ENCODE measurements at regions not wholly inside any gene's neighbourhood (a gene's known extent, or its start where the extent isn't known, plus 50 kb on each side); places are given as distances from the start of the nearest gene placed in this dataset.

DNA sequence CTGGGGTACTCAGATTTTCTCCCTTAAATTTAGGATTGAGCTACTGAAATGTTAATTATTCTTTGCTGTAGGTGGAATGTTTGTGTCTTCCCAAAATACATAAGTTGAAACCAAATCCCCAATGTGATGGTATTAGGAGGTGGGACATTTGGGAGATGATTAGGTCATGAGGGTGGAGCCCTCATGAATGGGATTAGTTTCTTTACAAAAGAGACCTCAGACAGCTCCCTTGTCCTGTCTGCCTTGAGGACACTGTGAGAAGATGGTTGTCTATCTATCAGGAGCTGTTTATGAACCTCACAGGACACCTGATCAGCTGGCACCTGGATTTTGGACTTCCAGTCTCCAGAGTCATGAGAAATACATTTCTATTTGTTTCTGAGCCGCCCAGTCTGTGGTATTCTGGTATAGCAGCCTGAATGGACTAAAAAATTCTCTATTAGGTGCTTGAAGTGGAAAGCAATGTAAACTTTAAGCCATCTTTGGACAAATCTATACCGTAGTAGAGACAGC is 99.2 kb upstream of the UXS1 start:
- no peaks in the 10 kb centered on the region for H3K36me3 Mint-ChIP-seq (ENCODE audit: low read depth)
- no peak for DNase-seq
- H3K9me3 Mint-ChIP-seq = no peaks in the 10 kb centered on the region
- no peak overlapping the region for H3K4me3 Mint-ChIP-seq
- POLR2A ChIA-PET = no interaction called here
- H3K4me1 Mint-ChIP-seq (ENCODE audit: low read depth) = no peaks in the 10 kb centered on the region
- peaks cover 2% of the 10 kb centered on the region for H3K27me3 Mint-ChIP-seq
- intact Hi-C loops (cut with micrococcal nuclease) = no loop called here
- no peak overlapping the region for H3K27ac Mint-ChIP-seq
- TF ChIP-seq, protein P1, sequence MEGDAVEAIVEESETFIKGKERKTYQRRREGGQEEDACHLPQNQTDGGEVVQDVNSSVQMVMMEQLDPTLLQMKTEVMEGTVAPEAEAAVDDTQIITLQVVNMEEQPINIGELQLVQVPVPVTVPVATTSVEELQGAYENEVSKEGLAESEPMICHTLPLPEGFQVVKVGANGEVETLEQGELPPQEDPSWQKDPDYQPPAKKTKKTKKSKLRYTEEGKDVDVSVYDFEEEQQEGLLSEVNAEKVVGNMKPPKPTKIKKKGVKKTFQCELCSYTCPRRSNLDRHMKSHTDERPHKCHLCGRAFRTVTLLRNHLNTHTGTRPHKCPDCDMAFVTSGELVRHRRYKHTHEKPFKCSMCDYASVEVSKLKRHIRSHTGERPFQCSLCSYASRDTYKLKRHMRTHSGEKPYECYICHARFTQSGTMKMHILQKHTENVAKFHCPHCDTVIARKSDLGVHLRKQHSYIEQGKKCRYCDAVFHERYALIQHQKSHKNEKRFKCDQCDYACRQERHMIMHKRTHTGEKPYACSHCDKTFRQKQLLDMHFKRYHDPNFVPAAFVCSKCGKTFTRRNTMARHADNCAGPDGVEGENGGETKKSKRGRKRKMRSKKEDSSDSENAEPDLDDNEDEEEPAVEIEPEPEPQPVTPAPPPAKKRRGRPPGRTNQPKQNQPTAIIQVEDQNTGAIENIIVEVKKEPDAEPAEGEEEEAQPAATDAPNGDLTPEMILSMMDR (IDR thresholded peaks at IDR 0.05) = no peak
- CTCF ChIA-PET = interaction anchor here (0.9 kb wide), 1 partner anchor 251 kb away, joined by 3 read pairs; no protein-coding TSS in a partner anchor
- ATAC-seq = no peak

DNA sequence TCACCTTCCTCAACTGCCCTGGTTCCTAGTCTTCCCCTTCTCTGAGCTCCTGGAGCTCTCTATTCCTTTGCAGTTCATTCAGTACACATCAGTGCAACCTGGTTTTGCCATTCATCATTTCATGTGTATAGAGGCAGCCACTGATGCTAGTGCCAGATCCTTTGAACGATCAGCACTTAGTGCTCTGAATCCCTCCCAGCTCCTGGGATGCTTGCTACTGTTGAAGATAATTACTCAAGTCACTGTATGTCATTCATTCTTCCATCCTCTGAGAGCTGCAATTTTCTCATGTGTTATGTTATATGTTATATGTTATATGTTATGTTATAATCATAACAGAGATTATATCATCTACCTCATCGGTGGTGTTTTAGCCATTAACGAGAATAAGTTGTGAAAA is 98.5 kb upstream of the UXS1 start:
- ATAC-seq (no peak), DNase-seq (no peak)
- no peaks in the 10 kb centered on the region for H3K36me3 Mint-ChIP-seq (ENCODE audit: low read depth)
- ChIA-PET POLR2A (no interaction called here), CTCF (interaction anchor here (0.9 kb wide), 1 partner anchor 251 kb away, joined by 3 read pairs; no protein-coding TSS in a partner anchor)
- no peak overlapping the region for H3K27ac Mint-ChIP-seq
- H3K4me3 Mint-ChIP-seq = no peak overlapping the region
- no peaks in the 10 kb centered on the region for H3K4me1 Mint-ChIP-seq (ENCODE audit: low read depth)
- H3K27me3 Mint-ChIP-seq = no peaks in the 10 kb centered on the region
- TF ChIP-seq, protein P1 (IDR thresholded peaks at IDR 0.05) = no peak
- no peaks in the 10 kb centered on the region for H3K9me3 Mint-ChIP-seq
- intact Hi-C loops (cut with micrococcal nuclease) = no loop called here

DNA sequence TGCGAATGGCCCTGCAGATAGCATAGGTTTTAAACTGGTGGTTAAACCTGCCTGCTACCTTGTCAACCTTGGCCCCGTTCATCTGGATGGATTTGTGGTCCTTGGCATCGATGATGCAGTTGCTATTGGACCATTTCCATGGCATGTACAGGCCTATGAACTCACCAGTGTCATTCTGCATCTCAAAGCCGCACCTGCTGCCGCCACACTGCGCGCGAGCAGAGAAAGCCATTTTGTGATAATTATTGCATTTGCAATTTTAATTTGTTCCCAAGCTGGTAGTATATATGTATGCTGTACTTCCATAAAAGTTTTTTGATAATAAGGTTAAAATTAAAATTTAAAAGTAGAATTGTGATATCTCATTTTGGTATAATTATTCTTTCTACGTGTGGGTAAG is 94.8 kb upstream of the UXS1 start:
- intact Hi-C loops (cut with micrococcal nuclease) = no loop called here
- no peak overlapping the region for H3K4me3 Mint-ChIP-seq
- ATAC-seq (no peak), DNase-seq (no peak)
- TF ChIP-seq, protein P1 (IDR thresholded peaks at IDR 0.05) = no peak
- H3K36me3 Mint-ChIP-seq (ENCODE audit: low read depth) = no peaks in the 10 kb centered on the region
- CTCF ChIA-PET = no interaction called here
- H3K4me1 Mint-ChIP-seq (ENCODE audit: low read depth) = no peaks in the 10 kb centered on the region
- H3K27me3 Mint-ChIP-seq = no peaks in the 10 kb centered on the region
- POLR2A ChIA-PET = no interaction called here
- H3K27ac Mint-ChIP-seq = no peak overlapping the region
- no peaks in the 10 kb centered on the region for H3K9me3 Mint-ChIP-seq

DNA sequence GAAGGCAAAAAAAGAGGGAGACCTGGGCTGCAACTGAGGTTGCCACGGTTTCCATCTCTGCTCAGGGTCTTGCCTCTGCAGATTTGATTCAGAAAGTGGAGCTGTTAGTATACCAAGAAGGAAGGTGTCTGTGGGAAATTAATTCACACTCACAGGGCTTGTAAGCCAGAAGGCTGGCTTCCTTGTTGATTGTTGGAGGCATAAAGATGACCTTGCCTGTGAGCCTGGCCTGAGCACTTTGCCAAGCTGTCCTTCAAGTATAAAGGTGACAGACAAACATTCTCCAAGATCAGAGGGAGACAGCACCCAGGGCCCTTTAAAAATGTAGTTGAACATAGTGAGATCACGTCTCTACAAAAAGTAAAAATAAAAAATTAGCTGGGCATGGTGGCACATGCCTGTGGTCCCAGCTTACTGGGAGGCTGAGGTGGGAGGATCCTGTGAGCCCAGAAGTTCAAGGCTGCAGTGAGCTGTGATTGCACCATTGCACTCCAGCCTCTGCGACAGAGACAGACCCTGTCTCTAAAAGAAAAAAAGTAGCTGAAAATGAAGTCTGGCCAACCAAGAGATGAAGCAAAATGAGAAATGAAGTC is 91.2 kb upstream of the UXS1 start:
- intact Hi-C loops (cut with micrococcal nuclease) = no loop called here
- H3K4me3 Mint-ChIP-seq = no peak overlapping the region
- ChIA-PET CTCF (interaction anchor here (1.1 kb wide), 1 partner anchor 298 kb away, joined by 4 read pairs; no protein-coding TSS in a partner anchor), POLR2A (no interaction called here)
- H3K4me1 Mint-ChIP-seq (ENCODE audit: low read depth) = no peaks in the 10 kb centered on the region
- ATAC-seq (no peak), DNase-seq (no peak)
- H3K9me3 Mint-ChIP-seq = no peaks in the 10 kb centered on the region
- TF ChIP-seq, protein P1 (IDR thresholded peaks at IDR 0.05) = no peak
- no peak overlapping the region for H3K27ac Mint-ChIP-seq
- no peaks in the 10 kb centered on the region for H3K36me3 Mint-ChIP-seq (ENCODE audit: low read depth)
- H3K27me3 Mint-ChIP-seq = peaks cover 2% of the 10 kb centered on the region

DNA sequence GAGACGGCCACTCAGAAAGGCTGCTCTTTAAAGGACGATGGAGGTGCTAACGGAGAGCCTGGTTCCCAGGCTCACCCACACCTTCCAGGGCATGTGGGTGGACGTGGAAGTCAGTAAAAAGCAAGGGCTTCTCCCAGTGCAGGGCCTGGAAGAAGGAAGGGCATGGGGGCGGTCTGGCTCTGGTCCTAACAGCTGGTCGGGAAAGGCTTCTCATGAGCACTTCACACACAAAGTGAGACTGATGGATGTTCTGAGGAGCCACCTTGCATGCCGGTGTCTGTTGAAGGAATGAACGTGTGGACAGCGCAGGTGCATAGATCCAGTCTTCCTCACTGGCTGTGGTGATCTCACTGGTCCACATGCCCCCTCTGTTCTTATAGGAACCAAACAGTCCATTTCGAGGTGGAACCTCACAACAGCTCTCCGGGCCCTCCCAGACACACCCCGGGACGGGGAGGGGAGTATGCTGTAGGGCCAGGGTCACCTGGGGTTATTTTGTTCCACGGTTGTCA is 90.6 kb upstream of the UXS1 start:
- intact Hi-C loops (cut with micrococcal nuclease) = no loop called here
- TF ChIP-seq, protein P1 (IDR thresholded peaks at IDR 0.05) = no peak
- ChIA-PET POLR2A (no interaction called here), CTCF (interaction anchor here (1.1 kb wide), 1 partner anchor 298 kb away, joined by 4 read pairs; no protein-coding TSS in a partner anchor)
- Mint-ChIP-seq H3K4me3 (no peak overlapping the region), H3K4me1 (ENCODE audit: low read depth) (no peaks in the 10 kb centered on the region), H3K27ac (no peak overlapping the region), H3K36me3 (ENCODE audit: low read depth) (no peaks in the 10 kb centered on the region), H3K9me3 (no peaks in the 10 kb centered on the region), H3K27me3 (peaks cover 2% of the 10 kb centered on the region)
- DNase-seq (no peak), ATAC-seq (no peak)
